H1 (cell line): ENCODE measurements at regions not wholly inside any gene's neighbourhood (a gene's known extent, or its start where the extent isn't known, plus 50 kb on each side); places are given as distances from the start of the nearest gene placed in this dataset.

Experiments used
- CTCF ChIA-PET: fragments of 300-600 bp; sonication (Branson Sonifier 250); formaldehyde crosslinking; loops from one replicate; lab custom pipeline; 2021; ENCODE audit not compliant: partially characterized antibody; lab: Charles Lee
- POLR2A ChIA-PET: fragments of 300-600 bp; sonication (Branson Sonifier 250); formaldehyde crosslinking; loops from one replicate; lab custom pipeline; 2021; ENCODE audit warnings: inconsistent platforms; ENCODE audit not compliant: partially characterized antibody; lab: Charles Lee
- DNase-seq, 2 experiments: peaks; one replicate each; pipeline versions ENCODE4 v3.0.0 to v3.0.0-alpha.2; 2010 to 2022; ENCODE audit warnings: low spot score in 2 of 2, low read depth in 1 of 2, mixed read lengths in 1 of 2
- FAIRE-seq: peaks from 2 replicates; lab custom pipeline; 2011; peaks lifted over from hg19 to GRCh38; lab: Jason Lieb, UNC
- H2AFZ ChIP-seq: 2 replicates; pipeline ENCODE4 v1.8.1; 2012; ENCODE audit warnings: low read length, inconsistent platforms
- H2AK5ac ChIP-seq: 2 replicates; pipeline ENCODE4 v1.6.1; 2013; ENCODE audit warnings: low read depth, low read length
- H2BK120ac ChIP-seq: replicated peaks from 2 replicates; pipeline ENCODE3; 2013; ENCODE audit warnings: low read depth, low read length, inconsistent platforms
- H2BK12ac ChIP-seq: 2 replicates; pipeline ENCODE4 v1.6.1; 2013; ENCODE audit warnings: low read depth, low read length
- H2BK15ac ChIP-seq: 2 replicates; pipeline ENCODE4 v1.6.1; 2013; ENCODE audit warnings: low read length
- H2BK20ac ChIP-seq: 2 replicates; pipeline ENCODE4 v1.6.1; 2013; ENCODE audit warnings: low read length
- H2BK5ac ChIP-seq: 2 replicates; pipeline ENCODE4 v1.6.1; 2013; ENCODE audit warnings: low read depth, low read length
- H3K14ac ChIP-seq: 2 replicates; pipeline ENCODE4 v1.6.1; 2013; ENCODE audit warnings: inconsistent platforms; ENCODE audit not compliant: insufficient read length
- H3K18ac ChIP-seq: 2 replicates; pipeline ENCODE4 v1.6.1; 2013; ENCODE audit warnings: low read length; ENCODE audit errors: extremely low read depth
- H3K23ac ChIP-seq: 2 replicates; pipeline ENCODE4 v1.6.1; 2013; ENCODE audit warnings: inconsistent platforms; ENCODE audit not compliant: insufficient read length
- H3K23me2 ChIP-seq: 2 replicates; pipeline ENCODE4 v1.6.1; 2013; ENCODE audit warnings: low read depth, low read length
- H3K27ac ChIP-seq: 2 replicates; pipeline ENCODE4 v1.6.1; 2011; ENCODE audit warnings: low read depth, low read length, inconsistent platforms
- H3K27me3 ChIP-seq, 4 experiments: replicated peaks in 1 of 4; 1 replicate in 1 of 4; 2 replicates in 3 of 4; pipeline versions ENCODE4 v1.6.1 to v1.8.1; 2011 to 2013; ENCODE audit warnings: low read length in 3 of 4, mild to moderate bottlenecking in 3 of 4, inconsistent platforms in 2 of 4, mixed read lengths in 2 of 4, moderate library complexity in 1 of 4; ENCODE audit not compliant: control insufficient read depth in 3 of 4, insufficient read depth in 3 of 4; ENCODE audit errors: extremely low read depth in 1 of 4
- H3K36me3 ChIP-seq, 4 experiments: 2 replicates each; pipeline versions ENCODE4 v1.6.1 to v1.8.1; 2011 to 2013; ENCODE audit warnings: mild to moderate bottlenecking in 4 of 4, low read length in 3 of 4, moderate library complexity in 2 of 4, control low read depth in 1 of 4, inconsistent platforms in 1 of 4; ENCODE audit not compliant: insufficient read depth in 4 of 4, control insufficient read depth in 2 of 4
- H3K4ac ChIP-seq: replicated peaks from 2 replicates; pipeline ENCODE3; 2013; ENCODE audit warnings: low read length, low read depth, mixed read lengths, inconsistent platforms; ENCODE audit not compliant: insufficient read length
- H3K4me1 ChIP-seq, 4 experiments: replicated peaks in 1 of 4; 1 replicate in 1 of 4; 2 replicates in 3 of 4; pipeline versions ENCODE4 v1.6.1 to v1.8.1; 2011 to 2013; ENCODE audit warnings: low read length in 3 of 4, inconsistent platforms in 2 of 4, mixed read lengths in 1 of 4; ENCODE audit not compliant: insufficient read depth in 4 of 4, control insufficient read depth in 3 of 4
- H3K4me2 ChIP-seq, 2 experiments: 2 replicates each; pipeline versions ENCODE4 v1.6.1 to v1.8.1; 2011 to 2013; ENCODE audit warnings: low read depth in 2 of 2, low read length in 2 of 2, control low read depth in 1 of 2, inconsistent platforms in 1 of 2, mild to moderate bottlenecking in 1 of 2; ENCODE audit not compliant: insufficient read depth in 1 of 2
- H3K4me3 ChIP-seq, 4 experiments: fragments of 200-600, 300-600 bp in 1 of 4; sonication (generic), shearing (Covaris generic), sonication (Bioruptor Twin) in 1 of 4; 2 replicates each; pipeline versions ENCODE4 v1.5.1 to v1.8.1; 2011 to 2016; ENCODE audit warnings: low read length in 4 of 4, low read depth in 3 of 4, control low read depth in 2 of 4, inconsistent platforms in 2 of 4, mild to moderate bottlenecking in 2 of 4, mixed read lengths in 1 of 4, moderate library complexity in 1 of 4; ENCODE audit not compliant: insufficient read depth in 2 of 4; ENCODE audit errors: extremely low read depth in 1 of 4
- H3K56ac ChIP-seq: replicated peaks from 2 replicates; pipeline ENCODE3; 2013; ENCODE audit warnings: low read depth, mild to moderate bottlenecking, mixed read lengths, low read length, inconsistent platforms; ENCODE audit not compliant: insufficient read length
- H3K79me1 ChIP-seq: 2 replicates; pipeline ENCODE4 v1.6.1; 2013; ENCODE audit warnings: low read depth, low read length, control low read depth
- H3K79me2 ChIP-seq, 2 experiments: 2 replicates each; pipeline versions ENCODE4 v1.6.1 to v1.8.1; 2012 to 2013; ENCODE audit warnings: low read length in 2 of 2, mild to moderate bottlenecking in 2 of 2, inconsistent platforms in 1 of 2; ENCODE audit not compliant: insufficient read depth in 2 of 2, control insufficient read depth in 1 of 2
- H3K9ac ChIP-seq, 4 experiments: replicated peaks in 1 of 4; 1 replicate in 1 of 4; 2 replicates in 3 of 4; pipeline versions ENCODE4 v1.6.1 to v1.8.1; 2011 to 2013; ENCODE audit warnings: low read depth in 3 of 4, low read length in 3 of 4, control low read depth in 2 of 4, mild to moderate bottlenecking in 2 of 4, moderate library complexity in 2 of 4, inconsistent platforms in 1 of 4; ENCODE audit errors: extremely low read depth in 1 of 4
- H3K9me3 ChIP-seq, 2 experiments: 2 replicates each; pipeline versions ENCODE4 v1.6.1 to v1.8.1; 2012 to 2013; ENCODE audit warnings: mild to moderate bottlenecking in 2 of 2, moderate library complexity in 2 of 2, control low read depth in 1 of 2, inconsistent platforms in 1 of 2, low read depth in 1 of 2, low read length in 1 of 2, mixed read lengths in 1 of 2; ENCODE audit not compliant: insufficient read depth in 2 of 2
- H4K20me1 ChIP-seq, 2 experiments: replicated peaks in 1 of 2; 2 replicates each; pipeline versions ENCODE3 to v1.8.1; 2011 to 2013; ENCODE audit warnings: inconsistent platforms in 2 of 2, low read length in 2 of 2, mild to moderate bottlenecking in 1 of 2; ENCODE audit not compliant: insufficient read depth in 2 of 2, control insufficient read depth in 1 of 2
- H4K5ac ChIP-seq: 2 replicates; pipeline ENCODE4 v1.6.1; 2013; ENCODE audit warnings: low read length, low read depth, mixed read lengths, inconsistent platforms; ENCODE audit not compliant: insufficient read length
- H4K8ac ChIP-seq: 2 replicates; pipeline ENCODE4 v1.8.0; 2013; ENCODE audit warnings: mild to moderate bottlenecking, moderate library complexity, low read length, inconsistent platforms; ENCODE audit not compliant: insufficient read depth; ENCODE audit errors: extremely low read depth
- H4K91ac ChIP-seq: replicated peaks from 2 replicates; pipeline ENCODE3; 2013; ENCODE audit warnings: low read length, mixed read lengths, inconsistent platforms; ENCODE audit not compliant: insufficient read length
- ASH2L ChIP-seq: fragments of 200-600, 300-600 bp; sonication (generic); IDR thresholded peaks from one replicate; pipeline ENCODE4 v1.7.1; 2017; ENCODE audit warnings: low read length
- EGR1 ChIP-seq: IDR thresholded peaks from 2 replicates; pipeline ENCODE4 v1.6.1; 2011; ENCODE audit warnings: low read depth, low read length, borderline replicate concordance
- GTF2F1 ChIP-seq: IDR thresholded peaks from 2 replicates; pipeline ENCODE4 v1.6.1; 2012; ENCODE audit warnings: low read depth, low read length, improper control_type of control experiment, borderline replicate concordance
- MAFK ChIP-seq: IDR thresholded peaks from 2 replicates; pipeline ENCODE4 v1.6.1; 2012; ENCODE audit warnings: low read depth, mild to moderate bottlenecking, improper control_type of control experiment, low read length
- RFX5 ChIP-seq: IDR thresholded peaks from 2 replicates; pipeline ENCODE4 v1.6.1; 2011; ENCODE audit warnings: low read depth, low read length, improper control_type of control experiment, borderline replicate concordance
- SIRT6 ChIP-seq: IDR thresholded peaks from one replicate; pipeline ENCODE4 v1.7.1; 2012; ENCODE audit warnings: low read length, inconsistent platforms
- YY1 ChIP-seq: IDR thresholded peaks from 2 replicates; pipeline ENCODE4 v1.6.1; 2011; ENCODE audit warnings: low read depth, mild to moderate bottlenecking, low read length
- WGBS, 2 experiments: shearing (Covaris generic) in 1 of 2; methylation state at CpG; one replicate each; pipeline versions ENCODE4 v1.1.6 to v1.1.7; 2013 to 2015; ENCODE audit warnings: low lambda C conversion rate in 2 of 2, mixed read lengths in 2 of 2, inconsistent platforms in 1 of 2, low coverage in 1 of 2, missing lambda C conversion rate in 1 of 2; ENCODE audit not compliant: insufficient replicate concordance in 2 of 2, insufficient coverage in 1 of 2, insufficient read length in 1 of 2; ENCODE audit errors: extremely low coverage in 1 of 2, missing lambda C conversion rate in 1 of 2; 5-methylcytosine and 5-hydroxymethylcytosine counted together

DNA sequence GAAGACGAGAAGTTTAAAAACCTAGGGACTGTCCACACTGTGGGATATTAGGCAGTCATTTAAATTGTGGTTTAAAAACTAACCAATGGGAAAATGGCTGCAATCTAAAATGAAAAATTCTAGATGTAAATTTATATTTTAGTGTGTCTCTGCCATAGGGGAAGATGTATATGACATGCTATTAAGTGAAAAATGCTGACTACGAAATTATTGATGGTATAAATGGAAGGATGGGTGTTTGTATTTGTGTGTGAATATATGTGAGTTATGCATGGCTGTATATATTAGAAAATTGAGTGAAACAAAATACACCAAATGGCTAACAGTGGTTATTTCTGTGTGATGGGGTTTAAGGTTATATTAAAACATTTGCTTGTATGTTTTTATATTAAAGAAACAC lies 260.7 kb downstream of the AJAP1 start:
- DNase-seq: no peak
- Histone ChIP-seq H2BK5ac (no peak overlapping the region), H3K9ac (no peak overlapping the region), H3K14ac (no peak overlapping the region), H2BK120ac (no peak overlapping the region), H2BK15ac (no peak overlapping the region), H3K9me3 (peaks cover 7 to 12% of the 10 kb centered on the region in 2 experiments; a peak in 3 of 4 replicates), H3K4me3 (no peak overlapping the region), H3K23ac (no peak overlapping the region), H4K91ac (no peak overlapping the region), H2AFZ (no peak overlapping the region), H3K27me3 (no peaks in the 10 kb centered on the region; a peak in 1 of 7 replicates), H4K20me1 (no peaks in the 10 kb centered on the region), H4K5ac (no peak overlapping the region), H2BK12ac (no peak overlapping the region), H3K23me2 (peaks cover 3% of the 10 kb centered on the region; the same call in 1 of the 2 replicates), H4K8ac (no peak overlapping the region), H3K4ac (no peak overlapping the region), H3K79me1 (no peaks in the 10 kb centered on the region), H3K4me2 (no peak overlapping the region), H3K36me3 (no peaks in the 10 kb centered on the region), H2AK5ac (no peak overlapping the region), H3K4me1 (no peaks in the 10 kb centered on the region; a peak in 1 of 7 replicates), H3K18ac (no peak overlapping the region), H3K27ac (no peak overlapping the region), H3K79me2 (no peaks in the 10 kb centered on the region), H3K56ac (no peak overlapping the region), H2BK20ac (no peak overlapping the region)
- no peak for FAIRE-seq
- WGBS, 2 experiments: 92 to 100% methylated on average over 1 to 2 of the region's 2 CpGs
- TF ChIP-seq RFX5 (no peak), MAFK (peak; percentile 30; the same call in 1 of the 2 replicates), SIRT6 (no peak), ASH2L (no peak), YY1 (no peak), GTF2F1 (no peak), EGR1 (no peak)
- CTCF ChIA-PET: no interaction called here
- POLR2A ChIA-PET: no interaction called here
